ENCODE measurements at regions not wholly inside any gene's neighbourhood (a gene's known extent, or its start where the extent isn't known, plus 50 kb on each side); places are given as distances from the start of the nearest gene placed in this dataset.
A peak's percentile ranks its signal among the peaks of the same experiment; 100 is the strongest.

GRCh38 chr11:30741039-30741550, 154.9 kb upstream of the MPPED2 start:
- no peak for TF ChIP-seq EZH2 (IDR thresholded peaks at IDR 0.05; ENCODE audit: insufficient read depth, low read length)
- no peak for TF ChIP-seq CTCF (IDR thresholded peaks at IDR 0.05; ENCODE audit: insufficient read depth, low read depth, low read length)
- no peaks in the 10 kb centered on the region for H4K20me1 ChIP-seq (ENCODE audit: insufficient read depth, low read length)
- H3K27ac ChIP-seq (ENCODE audit: low read depth, low read length): no peak overlapping the region
- H3K9me3 Mint-ChIP-seq (ENCODE audit: unreplicated experiment): no peaks in the 10 kb centered on the region
- no peaks in the 10 kb centered on the region for H3K36me3 ChIP-seq (ENCODE audit: insufficient read depth, low read length)
- no peak overlapping the region for H3K4me2 ChIP-seq (ENCODE audit: low read length)
- H2AFZ ChIP-seq (ENCODE audit: low read depth, low read length): no peak overlapping the region
- FAIRE-seq (no peak), DNase-seq (ENCODE audit: low read depth) (no peak)
- no peak overlapping the region for H3K9ac ChIP-seq (ENCODE audit: low read length)
- peaks cover 6% of the 10 kb centered on the region for H3K4me1 Mint-ChIP-seq (ENCODE audit: low read depth, unreplicated experiment)
- H3K4me1 ChIP-seq (ENCODE audit: insufficient read depth, low read length): no peaks in the 10 kb centered on the region
- no peaks in the 10 kb centered on the region for H3K27me3 ChIP-seq (ENCODE audit: insufficient read depth, low read length)
- H3K4me3 Mint-ChIP-seq (ENCODE audit: unreplicated experiment): no peak overlapping the region
- no peaks in the 10 kb centered on the region for H3K36me3 Mint-ChIP-seq (ENCODE audit: low read depth, unreplicated experiment)
- peak overlapping the region; percentile 50 for H3K27ac Mint-ChIP-seq (ENCODE audit: unreplicated experiment)
- no peaks in the 10 kb centered on the region for H3K9me3 ChIP-seq (ENCODE audit: insufficient read depth, low read depth, low read length)
- H3K27me3 Mint-ChIP-seq (ENCODE audit: low read depth, unreplicated experiment): no peaks in the 10 kb centered on the region
- H3K4me3 ChIP-seq (ENCODE audit: insufficient read depth, low read depth, low read length): no peak overlapping the region
- H3K79me2 ChIP-seq (ENCODE audit: insufficient read depth, low read length): no peaks in the 10 kb centered on the region

GRCh38 chr11:30740091-30740490, 153.9 kb upstream of the MPPED2 start:
- Histone ChIP-seq H3K4me1 (ENCODE audit: insufficient read depth, low read length) (no peaks in the 10 kb centered on the region), H3K4me2 (ENCODE audit: low read length) (no peak overlapping the region), H3K9ac (ENCODE audit: low read length) (no peak overlapping the region), H2AFZ (ENCODE audit: low read depth, low read length) (no peak overlapping the region), H3K79me2 (ENCODE audit: insufficient read depth, low read length) (no peaks in the 10 kb centered on the region), H3K4me3 (ENCODE audit: insufficient read depth, low read depth, low read length) (no peak overlapping the region), H3K27ac (ENCODE audit: low read depth, low read length) (no peak overlapping the region), H3K27me3 (ENCODE audit: insufficient read depth, low read length) (no peaks in the 10 kb centered on the region), H3K36me3 (ENCODE audit: insufficient read depth, low read length) (no peaks in the 10 kb centered on the region), H4K20me1 (ENCODE audit: insufficient read depth, low read length) (no peaks in the 10 kb centered on the region), H3K9me3 (ENCODE audit: insufficient read depth, low read depth, low read length) (no peaks in the 10 kb centered on the region)
- H3K36me3 Mint-ChIP-seq (ENCODE audit: low read depth, unreplicated experiment): no peaks in the 10 kb centered on the region
- H3K9me3 Mint-ChIP-seq (ENCODE audit: unreplicated experiment): no peaks in the 10 kb centered on the region
- DNase-seq (ENCODE audit: low read depth) (no peak), FAIRE-seq (no peak)
- H3K27me3 Mint-ChIP-seq (ENCODE audit: low read depth, unreplicated experiment): no peaks in the 10 kb centered on the region
- peaks cover 6% of the 10 kb centered on the region for H3K4me1 Mint-ChIP-seq (ENCODE audit: low read depth, unreplicated experiment)
- TF ChIP-seq EZH2 (IDR thresholded peaks at IDR 0.05; ENCODE audit: insufficient read depth, low read length): no peak
- no peak for TF ChIP-seq CTCF (IDR thresholded peaks at IDR 0.05; ENCODE audit: insufficient read depth, low read depth, low read length)
- no peak overlapping the region for H3K27ac Mint-ChIP-seq (ENCODE audit: unreplicated experiment)
- no peak overlapping the region for H3K4me3 Mint-ChIP-seq (ENCODE audit: unreplicated experiment)

- H3K9ac ChIP-seq (ENCODE audit: low read length): no peak overlapping the region
Observed at GRCh38 chr11:30735946-30736345, 149.8 kb upstream of the MPPED2 start.

More at GRCh38 chr11:30735946-30736345, 149.8 kb upstream of the MPPED2 start:
- Mint-ChIP-seq H3K36me3 (ENCODE audit: low read depth, unreplicated experiment) (no peaks in the 10 kb centered on the region), H3K4me1 (ENCODE audit: low read depth, unreplicated experiment) (peaks cover under 1% of the 10 kb centered on the region), H3K4me3 (ENCODE audit: unreplicated experiment) (no peak overlapping the region), H3K9me3 (ENCODE audit: unreplicated experiment) (no peaks in the 10 kb centered on the region), H3K27me3 (ENCODE audit: low read depth, unreplicated experiment) (no peaks in the 10 kb centered on the region), H3K27ac (ENCODE audit: unreplicated experiment) (no peak overlapping the region)
- no peaks in the 10 kb centered on the region for H4K20me1 ChIP-seq (ENCODE audit: insufficient read depth, low read length)
- FAIRE-seq (no peak), DNase-seq (ENCODE audit: low read depth) (no peak)
- H3K27me3 ChIP-seq (ENCODE audit: insufficient read depth, low read length): no peaks in the 10 kb centered on the region
- TF ChIP-seq CTCF (IDR thresholded peaks at IDR 0.05; ENCODE audit: insufficient read depth, low read depth, low read length) (no peak), EZH2 (IDR thresholded peaks at IDR 0.05; ENCODE audit: insufficient read depth, low read length) (no peak)
- no peak overlapping the region for H3K4me2 ChIP-seq (ENCODE audit: low read length)
- H3K36me3 ChIP-seq (ENCODE audit: insufficient read depth, low read length): no peaks in the 10 kb centered on the region
- no peak overlapping the region for H3K27ac ChIP-seq (ENCODE audit: low read depth, low read length)
- H2AFZ ChIP-seq (ENCODE audit: low read depth, low read length): no peak overlapping the region
- H3K4me1 ChIP-seq (ENCODE audit: insufficient read depth, low read length): no peaks in the 10 kb centered on the region
- no peak overlapping the region for H3K4me3 ChIP-seq (ENCODE audit: insufficient read depth, low read depth, low read length)
- H3K9me3 ChIP-seq (ENCODE audit: insufficient read depth, low read depth, low read length): no peaks in the 10 kb centered on the region
- H3K79me2 ChIP-seq (ENCODE audit: insufficient read depth, low read length): no peaks in the 10 kb centered on the region
